Fibroblast of skin of left biceps (primary cell): ENCODE measurements at regions not wholly inside any gene's neighbourhood (a gene's known extent, or its start where the extent isn't known, plus 50 kb on each side); places are given as distances from the start of the nearest gene placed in this dataset.

Source experiments
- DNase-seq, 2 experiments: peaks; one replicate each; pipeline ENCODE4 v3.0.0-alpha.2; 2013; ENCODE audit warnings: low read depth in 2 of 2

- DNase-seq, result no peak
Observed at GRCh38 chr13:22009500-22009899, 338.6 kb downstream of the FGF9 start.

DNA sequence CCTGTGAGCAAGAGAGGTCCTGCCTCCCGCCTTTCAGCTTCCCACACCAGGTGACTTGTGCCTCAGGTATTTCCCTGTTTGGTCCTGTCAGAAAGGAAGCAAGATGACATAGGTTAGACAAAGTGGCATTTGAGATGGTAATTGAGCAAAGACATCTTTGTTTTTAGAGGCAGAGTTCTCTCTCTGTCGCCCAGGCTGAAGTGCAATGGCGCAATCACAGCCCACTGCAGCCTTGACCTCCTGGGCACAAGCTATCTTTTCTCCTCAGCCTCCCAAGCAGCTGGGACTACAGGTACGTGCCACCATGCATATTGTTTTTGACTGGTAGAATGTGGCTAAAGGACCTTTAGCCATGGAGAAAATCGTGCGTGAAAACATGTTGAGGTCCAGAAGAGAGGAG is 339.1 kb downstream of the FGF9 start:
- DNase-seq, result no peak

DNA sequence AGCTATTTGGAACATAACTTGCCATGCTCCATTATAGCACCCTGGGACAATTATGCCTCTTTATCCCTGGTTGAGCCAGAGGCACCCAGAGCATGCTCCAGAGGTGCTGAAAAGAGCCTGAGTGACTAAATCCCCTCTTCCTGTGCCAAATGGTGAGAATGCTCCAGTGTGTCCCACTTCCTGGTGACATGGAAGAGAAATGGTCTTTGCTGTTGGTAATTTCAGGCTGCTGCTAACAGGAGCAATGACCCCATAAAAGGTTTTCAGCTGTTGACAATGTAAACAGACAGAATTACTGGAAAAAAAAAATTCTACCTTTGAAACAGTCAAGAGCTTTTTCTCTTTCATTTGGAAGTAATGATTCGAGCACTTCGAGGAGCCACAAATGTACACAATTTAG is 341.8 kb downstream of the FGF9 start:
- DNase-seq, result no peak

DNA sequence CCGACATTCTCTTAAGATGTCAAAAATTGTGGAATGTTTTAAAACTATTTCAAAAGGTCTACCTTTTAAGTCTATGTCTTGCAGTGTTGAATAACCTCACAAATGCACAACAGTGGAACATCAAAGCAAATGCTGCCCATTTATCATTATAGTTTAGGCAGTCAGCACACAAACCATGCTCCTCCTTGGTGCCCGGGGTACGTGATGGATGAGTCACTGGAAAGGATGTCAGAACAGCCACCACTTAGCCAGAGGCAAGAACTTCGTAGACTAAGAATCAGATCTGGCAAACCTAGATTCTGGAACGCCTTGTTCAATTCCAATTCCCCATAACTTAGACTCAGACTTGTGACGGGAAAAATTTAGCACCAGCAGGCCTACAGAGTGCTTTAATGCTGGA is 343.6 kb downstream of the FGF9 start:
- no peak for DNase-seq

GRCh38 chr13:22017226-22017625 is 346.4 kb downstream of the FGF9 start:
- no peak for DNase-seq

DNA sequence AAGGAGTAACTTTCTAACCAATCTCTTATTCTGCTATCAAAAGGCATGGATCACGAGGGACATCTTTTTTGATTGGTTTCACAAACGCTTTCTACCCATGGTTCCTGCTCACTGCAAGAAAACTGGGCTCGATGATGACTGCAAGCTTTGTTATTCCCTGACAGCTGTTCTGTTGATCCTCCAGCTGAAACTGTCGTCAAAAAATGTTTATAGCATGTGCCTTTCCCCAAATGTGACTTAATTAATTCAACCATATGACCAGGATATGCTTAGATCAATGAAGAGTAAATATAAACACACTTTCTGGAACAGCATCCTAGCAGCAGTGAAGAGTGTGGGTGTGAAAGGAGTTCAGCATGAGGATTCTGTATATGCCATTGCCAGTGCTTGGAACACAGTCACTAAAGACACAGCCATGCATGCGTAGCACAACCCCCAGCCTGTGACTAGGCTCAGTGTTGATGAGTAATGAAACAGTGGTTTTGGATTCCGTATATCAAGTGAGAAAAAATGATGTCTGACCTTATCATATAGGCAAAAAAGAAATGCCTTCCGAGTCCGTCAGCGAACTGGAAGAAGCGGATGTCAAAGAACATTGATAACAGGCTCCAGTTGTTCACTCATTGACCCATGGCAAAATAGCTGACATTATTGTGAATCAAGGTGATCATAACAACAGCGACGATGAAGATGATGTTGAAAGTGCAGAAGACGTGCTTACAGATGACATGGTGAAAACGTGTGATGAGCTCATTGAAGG is 347.4 kb downstream of the FGF9 start:
- DNase-seq, result no peak

- no peak for DNase-seq
Observed at GRCh38 chr13:22018836-22019210, 347.9 kb downstream of the FGF9 start.

- DNase-seq, result no peak
Observed at GRCh38 chr13:22024381-22024994, 353.6 kb downstream of the FGF9 start.

DNA sequence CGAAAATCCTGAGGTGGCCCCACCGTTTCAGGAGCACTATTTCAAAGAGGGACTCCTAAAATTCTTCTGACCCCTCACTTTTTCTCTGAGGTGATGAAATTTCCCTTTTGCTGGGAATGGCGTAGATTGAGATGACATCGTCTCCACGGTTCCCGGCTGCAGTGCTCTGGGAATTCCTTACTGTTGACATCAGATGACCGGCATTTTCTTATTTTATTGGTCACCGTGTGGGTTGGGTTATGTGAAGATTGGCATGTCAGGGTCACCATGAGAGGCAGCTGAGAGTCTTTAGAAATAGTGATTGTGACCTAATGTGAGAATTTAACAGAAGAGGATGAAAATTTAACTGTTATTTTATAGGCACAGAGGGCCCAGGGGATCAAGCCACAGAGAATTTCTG is 356.7 kb downstream of the FGF9 start:
- no peak for DNase-seq

DNA sequence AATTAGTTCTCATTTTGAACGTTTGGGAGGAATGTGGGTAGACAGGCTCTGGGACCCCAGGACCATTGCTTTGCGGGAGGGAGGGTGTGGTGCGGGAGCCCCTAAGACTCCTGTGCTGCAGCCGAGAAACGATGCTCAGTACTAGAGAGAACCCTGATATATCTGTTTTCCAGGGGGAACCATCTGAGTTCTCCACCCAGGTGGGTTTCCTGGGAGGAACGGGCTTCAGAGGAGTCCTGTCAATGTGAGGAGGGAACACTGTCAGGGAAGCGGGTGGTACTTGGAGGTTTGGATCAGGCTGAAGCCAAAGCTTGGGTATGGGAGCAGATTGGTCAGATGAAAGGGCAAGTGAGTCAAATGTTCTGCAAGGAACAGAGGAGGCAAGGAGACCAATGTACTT is 358.0 kb downstream of the FGF9 start:
- no peak for DNase-seq

DNA sequence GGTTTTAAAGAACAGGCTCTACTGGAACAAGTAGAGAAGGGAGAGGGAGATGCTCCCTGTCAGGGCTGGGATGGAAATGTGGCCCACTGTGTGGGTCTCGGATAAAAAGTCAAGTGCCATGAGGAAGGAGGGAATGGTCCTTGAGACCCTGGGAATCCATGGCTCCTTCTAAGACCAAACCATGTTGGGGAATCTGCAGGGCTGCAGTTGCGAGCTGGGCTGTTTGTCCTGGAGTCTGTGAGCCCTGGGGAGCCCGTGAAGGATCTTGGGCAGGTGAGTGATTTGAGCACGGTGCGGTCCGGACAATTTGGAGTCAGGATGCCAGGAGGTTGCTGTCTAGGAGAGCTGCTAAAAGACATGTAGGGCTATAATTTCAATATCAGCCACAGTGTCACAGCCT is 359.4 kb downstream of the FGF9 start:
- DNase-seq, result no peak

DNA sequence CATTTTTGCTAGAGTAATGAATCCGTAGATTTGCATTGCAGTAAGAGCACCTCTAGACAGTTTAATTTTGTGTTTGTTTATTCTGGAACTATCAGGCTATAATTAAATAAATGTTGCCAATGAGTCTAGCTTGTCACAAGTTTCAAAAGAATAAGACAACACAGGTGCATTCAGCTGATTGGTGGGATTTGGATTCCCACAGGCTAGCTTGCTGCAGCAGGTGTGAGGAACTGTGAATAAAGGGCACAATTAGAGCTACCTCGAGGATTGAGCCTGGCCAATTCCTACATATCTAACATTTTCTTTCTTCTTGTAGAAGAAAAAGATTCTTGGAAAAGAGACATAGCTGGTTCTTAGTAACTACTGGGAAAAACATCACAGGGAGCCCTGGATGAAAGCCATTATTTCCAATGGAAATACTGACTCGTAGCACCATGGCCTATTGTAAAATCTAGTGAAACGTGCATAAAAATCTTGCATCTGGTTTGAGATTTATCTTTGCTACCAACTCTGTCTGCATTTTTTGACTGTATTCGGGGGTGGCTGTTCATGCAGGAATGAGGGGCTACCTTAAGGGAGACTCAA is 360.9 kb downstream of the FGF9 start:
- no peak for DNase-seq

DNA sequence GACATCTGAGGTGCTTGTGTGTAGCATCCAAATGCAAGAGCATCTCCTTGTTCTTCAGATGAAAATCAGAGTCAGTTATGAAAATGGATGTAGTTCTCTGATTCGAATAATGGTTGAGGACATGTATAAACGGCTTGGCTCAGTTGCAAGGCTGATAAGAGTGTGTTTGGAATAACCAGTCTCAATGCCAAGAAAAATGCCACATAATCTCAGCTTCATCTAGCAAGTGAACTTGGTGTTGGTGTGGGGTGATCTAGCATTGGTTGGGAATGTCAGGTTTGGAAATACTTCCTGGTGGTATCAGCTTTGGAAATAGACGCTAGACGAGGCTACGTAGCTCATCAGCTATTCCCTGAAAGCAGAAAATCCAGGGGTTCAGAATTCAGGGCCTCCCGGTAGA is 362.0 kb downstream of the FGF9 start:
- no peak for DNase-seq

- DNase-seq, result no peak
Observed at GRCh38 chr13:22039961-22040360, 369.1 kb downstream of the FGF9 start.

GRCh38 chr13:22040810-22041364 is 370.0 kb downstream of the FGF9 start:
- DNase-seq, result no peak

DNA sequence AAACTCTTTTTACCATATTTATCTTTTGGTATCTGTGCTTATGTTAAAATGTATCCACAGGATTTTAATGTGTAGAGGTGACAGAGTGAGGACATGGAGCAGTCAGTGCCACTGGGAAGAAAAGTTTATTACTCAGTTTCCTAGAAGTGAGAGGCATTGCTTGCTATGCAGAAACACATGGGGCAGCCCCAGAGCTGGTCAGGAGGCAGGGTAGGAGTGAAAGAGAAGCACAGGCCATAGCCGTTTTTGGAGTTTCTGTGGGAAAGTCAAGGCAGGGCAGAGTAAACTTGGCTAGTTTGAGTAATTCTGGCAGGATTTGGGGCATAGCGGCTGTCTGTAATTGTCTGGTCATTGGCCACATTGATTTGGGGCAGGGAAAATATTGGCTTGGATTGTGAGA is 370.9 kb downstream of the FGF9 start:
- no peak for DNase-seq

GRCh38 chr13:22047082-22047784 is 376.4 kb downstream of the FGF9 start:
- no peak for DNase-seq

- DNase-seq, result no peak
Observed at GRCh38 chr13:22047785-22048104, 376.9 kb downstream of the FGF9 start.

GRCh38 chr13:22049384-22049783 is 378.5 kb downstream of the FGF9 start:
- no peak for DNase-seq

- no peak for DNase-seq
Observed at GRCh38 chr13:22050951-22051563, 380.2 kb downstream of the FGF9 start.

GRCh38 chr13:22053053-22053452 is 382.2 kb downstream of the FGF9 start:
- DNase-seq, result no peak

GRCh38 chr13:22055259-22055658 is 384.4 kb downstream of the FGF9 start:
- no peak for DNase-seq
